ENCODE measurements at regions not wholly inside any gene's neighbourhood (a gene's known extent, or its start where the extent isn't known, plus 50 kb on each side); places are given as distances from the start of the nearest gene placed in this dataset.

- no peak for DNase-seq (ENCODE audit: low read depth)
Observed at GRCh38 chr9:8188723-8189407, 389.3 kb upstream of the DMAC1 start.

GRCh38 chr9:8186560-8186959 lies 387.0 kb upstream of the DMAC1 start:
- DNase-seq (ENCODE audit: low read depth): no peak

GRCh38 chr9:8183618-8184017 lies 384.0 kb upstream of the DMAC1 start:
- no peak for DNase-seq (ENCODE audit: low read depth)

GRCh38 chr9:8179381-8180053 lies 379.9 kb upstream of the DMAC1 start:
- DNase-seq (ENCODE audit: low read depth): no peak

GRCh38 chr9:8172000-8172399 lies 372.4 kb upstream of the DMAC1 start:
- no peak for DNase-seq (ENCODE audit: low read depth)

GRCh38 chr9:8168916-8169438 lies 369.4 kb upstream of the DMAC1 start:
- DNase-seq (ENCODE audit: low read depth): no peak

GRCh38 chr9:8160787-8161186 lies 361.2 kb upstream of the DMAC1 start:
- DNase-seq (ENCODE audit: low read depth): no peak

GRCh38 chr9:8158574-8158973 lies 359.0 kb upstream of the DMAC1 start:
- DNase-seq (ENCODE audit: low read depth): no peak

GRCh38 chr9:8157683-8158324 lies 358.2 kb upstream of the DMAC1 start:
- no peak for DNase-seq (ENCODE audit: low read depth)

- DNase-seq (ENCODE audit: low read depth): no peak
Observed at GRCh38 chr9:8156346-8156745, 356.8 kb upstream of the DMAC1 start.

- no peak for DNase-seq (ENCODE audit: low read depth)
Observed at GRCh38 chr9:8155706-8156105, 356.1 kb upstream of the DMAC1 start.

- DNase-seq (ENCODE audit: low read depth): no peak
Observed at GRCh38 chr9:8143677-8144076, 344.1 kb upstream of the DMAC1 start.

GRCh38 chr9:8140557-8140956 lies 341.0 kb upstream of the DMAC1 start:
- DNase-seq (ENCODE audit: low read depth): no peak

GRCh38 chr9:8139756-8140155 lies 340.2 kb upstream of the DMAC1 start:
- no peak for DNase-seq (ENCODE audit: low read depth)

GRCh38 chr9:8136477-8136876 lies 336.9 kb upstream of the DMAC1 start:
- no peak for DNase-seq (ENCODE audit: low read depth)

GRCh38 chr9:8134635-8135034 lies 335.1 kb upstream of the DMAC1 start:
- DNase-seq (ENCODE audit: low read depth): no peak

GRCh38 chr9:8133606-8134005 lies 334.0 kb upstream of the DMAC1 start:
- no peak for DNase-seq (ENCODE audit: low read depth)

- no peak for DNase-seq (ENCODE audit: low read depth)
Observed at GRCh38 chr9:8115570-8115969, 316.0 kb upstream of the DMAC1 start.

GRCh38 chr9:8114826-8115225 lies 315.2 kb upstream of the DMAC1 start:
- DNase-seq (ENCODE audit: low read depth): no peak

- DNase-seq (ENCODE audit: low read depth): no peak
Observed at GRCh38 chr9:8106362-8106761, 306.8 kb upstream of the DMAC1 start.

GRCh38 chr9:8101607-8102006 lies 302.0 kb upstream of the DMAC1 start:
- DNase-seq (ENCODE audit: low read depth): no peak

GRCh38 chr9:8096091-8096490 lies 296.5 kb upstream of the DMAC1 start:
- DNase-seq (ENCODE audit: low read depth): no peak

GRCh38 chr9:8095672-8096086 lies 296.1 kb upstream of the DMAC1 start:
- no peak for DNase-seq (ENCODE audit: low read depth)
